K562 (cell line): ENCODE measurements at regions not wholly inside any gene's neighbourhood (a gene's known extent, or its start where the extent isn't known, plus 50 kb on each side); places are given as distances from the start of the nearest gene placed in this dataset.

Source experiments
- ATAC-seq: fragments of 200-7000 bp; cut with Tn5 transposase; 3 replicates; pipeline ENCODE4 v1.9.1; 2020; ENCODE audit warnings: moderate library complexity
- BruUV-seq: library from RNA; stranded (reverse); fragments of 400-500 nt; replicated peaks from 2 replicates; lab custom pipeline; 2021; lab: Mats Ljungman, UMichigan
- CTCF ChIA-PET: fragments of 300-600 bp; formaldehyde crosslinking; extraction: SDS; loops from one replicate; lab custom pipeline; 2021; ENCODE audit warnings: low intra/inter-chr PET ratio; lab: Yijun Ruan, JAX
- POLR2A ChIA-PET: fragments of 300-600, 350-650 bp; sonication (Branson Sonifier 250); formaldehyde crosslinking; extraction: SDS; loops from one replicate; lab custom pipeline; 2021; ENCODE audit warnings: antibody characterized with exemption, inconsistent platforms; lab: Yijun Ruan, JAX
- DNase-seq, 4 experiments: peaks; one replicate each; pipeline versions ENCODE4 v3.0.0 to v3.0.0-alpha.2; 2011 to 2018; ENCODE audit warnings: low spot score in 3 of 4, mixed read lengths in 3 of 4; ENCODE audit errors: extremely low read depth in 1 of 4
- FAIRE-seq: peaks from 2 replicates; lab custom pipeline; 2011; peaks lifted over from hg19 to GRCh38; lab: Jason Lieb, UNC
- H2AFZ ChIP-seq: 2 replicates; pipeline ENCODE4 v1.6.0; 2011; ENCODE audit warnings: low read depth, low read length, control low read depth, inconsistent platforms
- H3K27ac ChIP-seq: fragments of 200-600 bp; 3 replicates; pipeline ENCODE4 v1.8.0; 2011; ENCODE audit warnings: low read depth, mild to moderate bottlenecking, control low read depth, inconsistent platforms, low read length, moderate library complexity, mixed read lengths; ENCODE audit errors: extremely low read depth
- H3K27me3 ChIP-seq, 2 experiments: fragments of 300-600 bp in 1 of 2; 2 replicates in 1 of 2; 3 replicates in 1 of 2; pipeline versions ENCODE4 v1.6.0 to v1.8.0; 2011; ENCODE audit warnings: inconsistent platforms in 2 of 2, low read length in 2 of 2, mild to moderate bottlenecking in 1 of 2, mixed read lengths in 1 of 2, moderate library complexity in 1 of 2; ENCODE audit not compliant: control insufficient read depth in 2 of 2, insufficient read depth in 2 of 2
- H3K36me3 ChIP-seq: fragments of 300-600 bp; 3 replicates; pipeline ENCODE4 v1.8.0; 2011; ENCODE audit warnings: mild to moderate bottlenecking, low read length, inconsistent platforms; ENCODE audit not compliant: control insufficient read depth, insufficient read depth
- H3K4me1 ChIP-seq, 2 experiments: fragments of 200-600 bp in 1 of 2; replicated peaks in 1 of 2; 2 replicates in 1 of 2; 3 replicates in 1 of 2; pipeline versions ENCODE4 v1.5.1 to v1.8.0; 2011; ENCODE audit warnings: inconsistent platforms in 2 of 2, low read length in 2 of 2, mild to moderate bottlenecking in 1 of 2, mixed read lengths in 1 of 2, moderate library complexity in 1 of 2; ENCODE audit not compliant: control insufficient read depth in 2 of 2, insufficient read depth in 2 of 2
- H3K4me2 ChIP-seq: 2 replicates; pipeline ENCODE4 v1.6.1; 2011; ENCODE audit warnings: low read length, control low read depth, inconsistent platforms, mixed read lengths; ENCODE audit not compliant: insufficient read depth
- H3K4me3 ChIP-seq: fragments of 200-600 bp; sonication (generic), shearing (Covaris generic); 2 replicates; pipeline ENCODE4 v1.5.1; 2016; ENCODE audit warnings: control low read depth, inconsistent platforms
- H3K79me2 ChIP-seq: fragments of 200-600 bp; 3 replicates; pipeline ENCODE4 v1.8.0; 2011; ENCODE audit warnings: low read length, inconsistent platforms; ENCODE audit not compliant: control insufficient read depth, insufficient read depth
- H3K9ac ChIP-seq, 2 experiments: 2 replicates each; pipeline versions ENCODE4 v1.6.0 to v1.6.1; 2011; ENCODE audit warnings: low read depth in 2 of 2, low read length in 2 of 2, control low read depth in 1 of 2, inconsistent platforms in 1 of 2, mild to moderate bottlenecking in 1 of 2, mixed read lengths in 1 of 2; ENCODE audit not compliant: insufficient read depth in 1 of 2
- H3K9me1 ChIP-seq: one replicate; pipeline ENCODE4 v1.6.0; 2011; ENCODE audit warnings: inconsistent platforms, mild to moderate bottlenecking, low read length, moderate library complexity; ENCODE audit not compliant: control insufficient read depth, insufficient read depth
- H3K9me3 ChIP-seq: replicated peaks from 2 replicates; pipeline ENCODE4 v1.5.1; 2011; ENCODE audit warnings: low read depth, low read length, inconsistent platforms; ENCODE audit not compliant: control insufficient read depth, insufficient read depth
- H4K20me1 ChIP-seq: replicated peaks from 2 replicates; pipeline ENCODE4 v1.6.1; 2011; ENCODE audit warnings: low read length, inconsistent platforms, mixed read lengths; ENCODE audit not compliant: control insufficient read depth, insufficient read depth
- CUX1 ChIP-seq: fragments of 200-800 bp; sonication (Bioruptor generic); IDR thresholded peaks from 2 replicates; pipeline ENCODE4 v1.6.1; 2016; ENCODE audit warnings: missing genetic modification characterization, missing compliant biosample characterization
- PHB2 ChIP-seq: fragments of 450-650 bp; IDR thresholded peaks from 2 replicates; pipeline ENCODE4 v1.6.1; 2017; ENCODE audit warnings: low read depth
- WGBS: fragments of 100-300 bp; shearing (Covaris generic); methylation state at CpG from one replicate; pipeline ENCODE4 v1.1.6; 2016; ENCODE audit warnings: low coverage, mixed read lengths; ENCODE audit not compliant: insufficient coverage; ENCODE audit errors: missing lambda C conversion rate; 5-methylcytosine and 5-hydroxymethylcytosine counted together
- in situ Hi-C: fragments of 300-500 bp; cut with MboI; formaldehyde crosslinking; loops from 4 replicates; pipeline ENCODE4 v1.15.0; 2018; ENCODE audit warnings: inconsistent platforms, mixed read lengths
- intact Hi-C: fragments of 100-400 bp; cut with micrococcal nuclease; formaldehyde crosslinking; loops from 2 replicates; pipeline ENCODE4 v1.14.2; 2022
- TF ChIP-seq, protein P1 (sequence below): sonication (generic); formaldehyde crosslinking; IDR thresholded peaks from 2 replicates; pipeline ENCODE4 v1.8.0; 2022; ENCODE audit warnings: missing genetic modification reagents, mild to moderate bottlenecking, borderline replicate concordance

GRCh38 chr20:7492257-7492656, 448.0 kb downstream of the HAO1 start:
- ChIA-PET CTCF (no interaction called here), POLR2A (no interaction called here)
- no peak for FAIRE-seq
- Histone ChIP-seq H3K4me3 (no peak overlapping the region), H3K9me1 (no peaks in the 10 kb centered on the region), H3K79me2 (no peaks in the 10 kb centered on the region), H3K4me2 (no peak overlapping the region), H2AFZ (no peak overlapping the region), H4K20me1 (no peaks in the 10 kb centered on the region), H3K9ac (no peak overlapping the region), H3K27me3 (no peaks in the 10 kb centered on the region), H3K4me1 (no peaks in the 10 kb centered on the region), H3K9me3 (no peaks in the 10 kb centered on the region), H3K27ac (no peak overlapping the region), H3K36me3 (no peaks in the 10 kb centered on the region)
- no peak for ATAC-seq
- intact Hi-C loops = no loop called here
- no TSS peak for BruUV-seq
- WGBS = 0% methylated on average over 3 of the region's 3 CpGs
- DNase-seq = no peak
- TF ChIP-seq PHB2 (no peak), CUX1 (CRISPR knock-in tag) (no peak)
- TF ChIP-seq, protein P1, sequence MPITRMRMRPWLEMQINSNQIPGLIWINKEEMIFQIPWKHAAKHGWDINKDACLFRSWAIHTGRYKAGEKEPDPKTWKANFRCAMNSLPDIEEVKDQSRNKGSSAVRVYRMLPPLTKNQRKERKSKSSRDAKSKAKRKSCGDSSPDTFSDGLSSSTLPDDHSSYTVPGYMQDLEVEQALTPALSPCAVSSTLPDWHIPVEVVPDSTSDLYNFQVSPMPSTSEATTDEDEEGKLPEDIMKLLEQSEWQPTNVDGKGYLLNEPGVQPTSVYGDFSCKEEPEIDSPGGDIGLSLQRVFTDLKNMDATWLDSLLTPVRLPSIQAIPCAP (CRISPR knock-in tag) = no peak
- in situ Hi-C loops = no loop called here
